ENCODE measurements at regions not wholly inside any gene's neighbourhood (a gene's known extent, or its start where the extent isn't known, plus 50 kb on each side); places are given as distances from the start of the nearest gene placed in this dataset.

GRCh38 chr6:8276148-8276547 is 159.2 kb downstream of the SLC35B3 start:
- TF ChIP-seq POLR2A (IDR thresholded peaks at IDR 0.05; ENCODE audit: low read depth) (no peak), POLR2AphosphoS5 (IDR thresholded peaks at IDR 0.05) (no peak), CTCF (IDR thresholded peaks at IDR 0.05) (no peak)
